ENCODE measurements at regions not wholly inside any gene's neighbourhood (a gene's known extent, or its start where the extent isn't known, plus 50 kb on each side); places are given as distances from the start of the nearest gene placed in this dataset.
"Not testable (repeated sequence)": the region's sequence is repeated elsewhere in the genome, so short reads cannot be mapped to it uniquely, and the experiment has no call there.

DNA sequence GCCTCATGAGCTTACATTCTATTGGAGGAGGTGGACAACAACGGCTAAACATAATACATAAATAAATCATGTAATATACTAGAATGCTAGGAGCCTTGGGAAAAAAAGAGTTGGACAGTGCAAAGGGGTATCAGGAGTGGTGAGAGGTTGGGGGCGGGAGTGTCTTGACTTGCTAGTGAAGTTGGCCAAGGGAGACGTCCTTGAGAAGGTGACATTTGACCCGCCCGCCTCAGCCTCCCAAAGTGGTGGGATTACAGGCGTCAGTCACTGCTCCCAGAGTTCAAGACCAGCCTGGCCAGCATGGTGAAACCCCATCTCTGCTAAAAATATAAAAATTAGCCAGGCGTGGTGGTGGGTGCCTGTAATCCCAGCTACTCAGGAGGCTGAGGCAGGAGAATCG lies 172.2 kb upstream of the WSCD1 start:
- TF ChIP-seq POLR2AphosphoS5 (IDR thresholded peaks at IDR 0.05; ENCODE audit: borderline replicate concordance, low read depth, low read length); EZH2 (IDR thresholded peaks at IDR 0.05); FOXP2 (optimal IDR thresholded peaks at IDR 0.05; ENCODE audit: control extremely low read depth, extremely low read length, insufficient read depth): not testable (repeated sequence)

Data from SK-N-MC (cell line).